ENCODE measurements at regions not wholly inside any gene's neighbourhood (a gene's known extent, or its start where the extent isn't known, plus 50 kb on each side); places are given as distances from the start of the nearest gene placed in this dataset.

GRCh38 chr3:153315781-153316180 is 153.8 kb downstream of the RAP2B start:
- TF ChIP-seq, protein P1, sequence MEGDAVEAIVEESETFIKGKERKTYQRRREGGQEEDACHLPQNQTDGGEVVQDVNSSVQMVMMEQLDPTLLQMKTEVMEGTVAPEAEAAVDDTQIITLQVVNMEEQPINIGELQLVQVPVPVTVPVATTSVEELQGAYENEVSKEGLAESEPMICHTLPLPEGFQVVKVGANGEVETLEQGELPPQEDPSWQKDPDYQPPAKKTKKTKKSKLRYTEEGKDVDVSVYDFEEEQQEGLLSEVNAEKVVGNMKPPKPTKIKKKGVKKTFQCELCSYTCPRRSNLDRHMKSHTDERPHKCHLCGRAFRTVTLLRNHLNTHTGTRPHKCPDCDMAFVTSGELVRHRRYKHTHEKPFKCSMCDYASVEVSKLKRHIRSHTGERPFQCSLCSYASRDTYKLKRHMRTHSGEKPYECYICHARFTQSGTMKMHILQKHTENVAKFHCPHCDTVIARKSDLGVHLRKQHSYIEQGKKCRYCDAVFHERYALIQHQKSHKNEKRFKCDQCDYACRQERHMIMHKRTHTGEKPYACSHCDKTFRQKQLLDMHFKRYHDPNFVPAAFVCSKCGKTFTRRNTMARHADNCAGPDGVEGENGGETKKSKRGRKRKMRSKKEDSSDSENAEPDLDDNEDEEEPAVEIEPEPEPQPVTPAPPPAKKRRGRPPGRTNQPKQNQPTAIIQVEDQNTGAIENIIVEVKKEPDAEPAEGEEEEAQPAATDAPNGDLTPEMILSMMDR (IDR thresholded peaks at IDR 0.05): no peak
- TF ChIP-seq ZC3H11A (IDR thresholded peaks at IDR 0.05) (no peak), MAX (IDR thresholded peaks at IDR 0.05) (no peak), EP300 (IDR thresholded peaks at IDR 0.05) (no peak), REST (IDR thresholded peaks at IDR 0.05) (no peak), JUN (IDR thresholded peaks at IDR 0.05) (no peak), SMC3 (IDR thresholded peaks at IDR 0.05) (no peak), CBX8 (IDR thresholded peaks at IDR 0.05) (no peak), RCOR1 (IDR thresholded peaks at IDR 0.05; ENCODE audit: low read depth, low read length) (no peak)

Data from A549 (cell line).